Epithelial cell of proximal tubule (primary cell): ENCODE measurements at regions not wholly inside any gene's neighbourhood (a gene's known extent, or its start where the extent isn't known, plus 50 kb on each side); places are given as distances from the start of the nearest gene placed in this dataset.

ENCODE experiments used
- DNase-seq: peaks from one replicate; pipeline ENCODE4 v3.0.0-alpha.2; 2011; ENCODE audit warnings: low read depth
- H3K4me3 ChIP-seq: 2 replicates; pipeline ENCODE4 v1.5.1; 2011; ENCODE audit warnings: low read depth, mild to moderate bottlenecking, low read length
- TF ChIP-seq, protein P1 (sequence below): conservative IDR thresholded peaks from 2 replicates; pipeline ENCODE4 v1.5.1; 2012; ENCODE audit warnings: low read depth, mild to moderate bottlenecking, low read length

DNA sequence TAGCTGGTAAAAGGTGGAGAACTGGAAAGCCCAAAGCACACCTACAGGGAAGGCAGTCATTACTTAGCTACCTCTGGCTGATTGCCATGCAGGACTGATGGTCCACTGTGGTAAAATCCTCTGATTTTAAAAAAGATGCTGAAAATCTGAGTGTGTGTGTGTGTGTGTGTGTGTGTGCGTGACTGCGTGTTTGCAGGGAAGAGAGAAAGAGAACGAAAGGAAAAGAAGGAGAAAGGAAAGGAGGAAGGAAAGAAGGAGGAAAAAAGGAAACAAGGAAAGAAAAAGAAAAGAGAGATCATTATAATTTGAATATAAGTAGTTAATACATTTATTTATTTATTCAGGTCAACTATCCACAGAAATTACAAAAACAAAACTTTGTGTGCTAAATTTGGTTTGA lies 488.7 kb upstream of the KCNMB2 start:
- DNase-seq, result no peak
- no peak overlapping the region for H3K4me3 ChIP-seq
- TF ChIP-seq, protein P1, sequence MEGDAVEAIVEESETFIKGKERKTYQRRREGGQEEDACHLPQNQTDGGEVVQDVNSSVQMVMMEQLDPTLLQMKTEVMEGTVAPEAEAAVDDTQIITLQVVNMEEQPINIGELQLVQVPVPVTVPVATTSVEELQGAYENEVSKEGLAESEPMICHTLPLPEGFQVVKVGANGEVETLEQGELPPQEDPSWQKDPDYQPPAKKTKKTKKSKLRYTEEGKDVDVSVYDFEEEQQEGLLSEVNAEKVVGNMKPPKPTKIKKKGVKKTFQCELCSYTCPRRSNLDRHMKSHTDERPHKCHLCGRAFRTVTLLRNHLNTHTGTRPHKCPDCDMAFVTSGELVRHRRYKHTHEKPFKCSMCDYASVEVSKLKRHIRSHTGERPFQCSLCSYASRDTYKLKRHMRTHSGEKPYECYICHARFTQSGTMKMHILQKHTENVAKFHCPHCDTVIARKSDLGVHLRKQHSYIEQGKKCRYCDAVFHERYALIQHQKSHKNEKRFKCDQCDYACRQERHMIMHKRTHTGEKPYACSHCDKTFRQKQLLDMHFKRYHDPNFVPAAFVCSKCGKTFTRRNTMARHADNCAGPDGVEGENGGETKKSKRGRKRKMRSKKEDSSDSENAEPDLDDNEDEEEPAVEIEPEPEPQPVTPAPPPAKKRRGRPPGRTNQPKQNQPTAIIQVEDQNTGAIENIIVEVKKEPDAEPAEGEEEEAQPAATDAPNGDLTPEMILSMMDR, result no peak

DNA sequence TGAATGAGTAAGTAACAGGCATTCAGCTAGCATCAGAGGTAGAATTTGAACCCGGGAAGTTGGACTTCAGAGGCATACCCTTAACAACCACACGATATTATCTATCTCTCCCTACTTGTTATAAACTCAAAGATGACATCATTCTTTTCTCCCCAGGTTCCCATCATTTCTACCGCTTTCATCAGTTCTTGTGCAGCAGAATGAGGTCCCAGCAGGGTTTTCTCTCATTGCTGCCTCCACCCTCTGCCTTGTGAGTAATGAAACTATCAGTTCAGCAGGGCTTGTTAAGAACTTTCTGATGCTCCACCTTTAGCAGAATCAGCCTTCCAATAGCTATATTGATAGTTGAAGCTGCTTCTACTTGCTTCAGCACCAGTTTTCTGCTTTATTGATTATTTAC lies 487.5 kb upstream of the KCNMB2 start:
- H3K4me3 ChIP-seq, result no peak overlapping the region
- no peak for DNase-seq
- TF ChIP-seq, protein P1, result no peak

DNA sequence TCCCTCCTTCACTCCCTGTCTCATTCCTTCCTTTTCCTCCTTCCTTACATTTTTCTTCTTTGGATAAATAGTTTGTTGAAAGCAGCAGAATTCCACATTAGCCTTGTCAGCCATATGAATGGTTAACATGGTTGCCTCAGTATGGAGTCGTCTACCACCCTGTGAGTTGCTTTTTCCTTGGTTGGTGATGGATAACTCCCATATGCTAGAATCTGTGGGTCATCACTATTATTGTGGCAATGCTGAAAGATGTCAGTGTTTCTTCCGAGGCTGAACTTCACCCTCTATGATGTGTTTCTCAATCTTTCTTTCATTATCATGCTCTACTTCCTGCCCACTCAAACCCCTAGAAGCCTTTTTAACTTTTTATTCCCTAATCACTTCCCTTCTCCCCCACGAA lies 481.8 kb upstream of the KCNMB2 start:
- H3K4me3 ChIP-seq, result no peak overlapping the region
- DNase-seq, result no peak
- TF ChIP-seq, protein P1, result no peak

DNA sequence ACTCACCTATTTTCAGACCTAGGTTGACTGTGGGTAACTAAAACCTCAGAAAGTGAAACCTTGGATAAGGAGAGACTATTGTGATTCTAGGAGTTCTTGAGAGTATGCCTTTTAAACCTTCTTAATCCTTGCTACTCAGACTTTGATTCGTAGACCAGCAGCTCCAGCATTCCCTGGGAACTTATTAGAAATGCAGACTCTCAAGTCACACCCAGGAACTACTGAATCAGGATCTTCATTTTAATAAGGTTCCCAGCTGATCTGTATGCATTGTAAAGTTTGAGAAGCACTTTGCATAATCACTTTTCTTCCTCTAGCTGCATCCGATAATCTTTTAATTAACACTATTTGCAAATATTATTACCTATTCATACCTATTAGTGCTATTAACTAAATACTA lies 480.3 kb upstream of the KCNMB2 start:
- TF ChIP-seq, protein P1, result no peak
- DNase-seq, result no peak
- H3K4me3 ChIP-seq, result no peak overlapping the region

DNA sequence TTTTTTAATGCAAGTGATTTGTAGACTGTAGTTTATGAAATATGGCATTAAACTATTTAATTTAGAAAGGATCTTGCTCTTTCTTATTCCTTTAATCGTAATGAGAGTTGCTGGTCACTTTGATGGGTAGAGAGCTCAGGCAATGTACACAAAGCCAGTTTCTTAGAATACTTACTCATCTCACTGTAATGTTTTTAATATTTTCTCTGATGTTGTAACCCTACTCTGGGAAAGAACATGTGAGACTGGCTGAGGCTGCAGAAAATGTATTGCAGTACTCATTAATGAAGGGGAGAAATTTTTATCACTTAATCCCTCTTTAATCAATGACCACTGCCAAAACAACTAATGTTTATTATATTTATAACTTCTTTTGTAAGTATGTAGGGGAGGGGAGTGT lies 479.4 kb upstream of the KCNMB2 start:
- no peak overlapping the region for H3K4me3 ChIP-seq
- TF ChIP-seq, protein P1, result no peak
- DNase-seq, result no peak

DNA sequence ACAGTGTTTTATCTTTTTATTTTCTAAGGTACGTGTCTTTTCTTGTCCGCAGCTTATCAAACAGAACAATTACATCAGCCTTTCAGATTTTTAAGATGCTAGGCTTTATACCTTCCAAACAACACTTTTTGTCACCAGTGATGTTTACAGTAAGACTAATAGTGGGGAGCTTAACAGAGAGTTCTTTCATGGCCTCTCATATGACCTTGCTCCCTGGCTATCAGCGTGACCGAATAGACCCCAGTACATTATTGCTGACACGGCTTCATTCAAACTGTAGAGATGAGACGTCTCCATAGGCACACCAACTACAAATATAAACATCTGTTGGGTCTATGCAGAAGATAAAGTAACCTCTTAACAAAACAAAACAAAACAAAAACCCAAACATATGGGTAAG lies 477.6 kb upstream of the KCNMB2 start:
- no peak overlapping the region for H3K4me3 ChIP-seq
- TF ChIP-seq, protein P1, result no peak
- DNase-seq, result no peak

DNA sequence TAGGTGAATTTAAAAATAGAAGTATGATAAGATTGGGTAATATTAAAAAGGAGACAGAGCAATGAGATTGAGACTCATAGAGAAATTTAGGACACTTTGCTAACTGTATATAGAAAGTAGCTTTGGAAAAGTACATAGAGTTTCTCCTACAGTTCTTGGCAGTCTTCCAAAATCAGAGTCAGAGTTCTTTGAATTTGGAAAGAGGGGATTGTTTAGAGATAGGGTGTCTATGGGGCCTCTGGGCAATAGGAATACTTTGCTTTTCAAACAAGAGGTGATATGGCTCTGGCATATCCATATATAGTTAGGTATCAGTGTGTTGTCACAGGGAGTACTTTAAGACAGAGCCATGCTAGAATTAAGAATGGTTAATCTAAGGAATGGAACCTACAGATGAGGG lies 477.1 kb upstream of the KCNMB2 start:
- TF ChIP-seq, protein P1, result no peak
- no peak overlapping the region for H3K4me3 ChIP-seq
- no peak for DNase-seq
